Breast epithelium (tissue), 3 donors: ENCODE measurements at regions not wholly inside any gene's neighbourhood (a gene's known extent, or its start where the extent isn't known, plus 50 kb on each side); places are given as distances from the start of the nearest gene placed in this dataset.

Source experiments
- POLR2A ChIP-seq: fragments of 450-650 bp; IDR thresholded peaks from one replicate; pipeline ENCODE4 v1.6.1; 2016; ENCODE audit warnings: antibody characterized with exemption, mild to moderate bottlenecking, moderate library complexity
- TF ChIP-seq, protein P1 (sequence below), 3 donors: fragments of 450-650 bp; IDR thresholded peaks; one replicate each; pipeline ENCODE4 v1.5.1; 2016 to 2017; ENCODE audit warnings: antibody characterized with exemption in 3 of 3, mild to moderate bottlenecking in 3 of 3, moderate library complexity in 3 of 3

- TF ChIP-seq, protein P1, sequence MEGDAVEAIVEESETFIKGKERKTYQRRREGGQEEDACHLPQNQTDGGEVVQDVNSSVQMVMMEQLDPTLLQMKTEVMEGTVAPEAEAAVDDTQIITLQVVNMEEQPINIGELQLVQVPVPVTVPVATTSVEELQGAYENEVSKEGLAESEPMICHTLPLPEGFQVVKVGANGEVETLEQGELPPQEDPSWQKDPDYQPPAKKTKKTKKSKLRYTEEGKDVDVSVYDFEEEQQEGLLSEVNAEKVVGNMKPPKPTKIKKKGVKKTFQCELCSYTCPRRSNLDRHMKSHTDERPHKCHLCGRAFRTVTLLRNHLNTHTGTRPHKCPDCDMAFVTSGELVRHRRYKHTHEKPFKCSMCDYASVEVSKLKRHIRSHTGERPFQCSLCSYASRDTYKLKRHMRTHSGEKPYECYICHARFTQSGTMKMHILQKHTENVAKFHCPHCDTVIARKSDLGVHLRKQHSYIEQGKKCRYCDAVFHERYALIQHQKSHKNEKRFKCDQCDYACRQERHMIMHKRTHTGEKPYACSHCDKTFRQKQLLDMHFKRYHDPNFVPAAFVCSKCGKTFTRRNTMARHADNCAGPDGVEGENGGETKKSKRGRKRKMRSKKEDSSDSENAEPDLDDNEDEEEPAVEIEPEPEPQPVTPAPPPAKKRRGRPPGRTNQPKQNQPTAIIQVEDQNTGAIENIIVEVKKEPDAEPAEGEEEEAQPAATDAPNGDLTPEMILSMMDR (IDR thresholded peaks at IDR 0.05) = no peak
- TF ChIP-seq POLR2A = no peak
These were observed 139.9 kb downstream of the CPEB2 start for GRCh38 chr4:15142201-15142600.
